ENCODE measurements at regions not wholly inside any gene's neighbourhood (a gene's known extent, or its start where the extent isn't known, plus 50 kb on each side); places are given as distances from the start of the nearest gene placed in this dataset.

GRCh38 chr6:109265530-109265929 lies 116.7 kb downstream of the CD164 start:
- Mint-ChIP-seq H3K9me3 (peaks cover 7% of the 10 kb centered on the region), H3K4me3 (no peak overlapping the region), H3K27ac (no peak overlapping the region), H3K4me1 (ENCODE audit: low read depth) (no peaks in the 10 kb centered on the region), H3K36me3 (ENCODE audit: low read depth) (peaks cover 3% of the 10 kb centered on the region), H3K27me3 (no peaks in the 10 kb centered on the region)
- ATAC-seq (no peak), DNase-seq (no peak)
- ChIA-PET CTCF (no interaction called here), POLR2A (no interaction called here)
- intact Hi-C loops (cut with micrococcal nuclease), result no loop called here
- TF ChIP-seq CTCF (IDR thresholded peaks at IDR 0.05), result no peak

- Mint-ChIP-seq H3K4me1 (ENCODE audit: low read depth) (no peaks in the 10 kb centered on the region), H3K4me3 (no peak overlapping the region), H3K36me3 (ENCODE audit: low read depth) (peaks cover 3% of the 10 kb centered on the region), H3K27me3 (no peaks in the 10 kb centered on the region), H3K27ac (no peak overlapping the region), H3K9me3 (peaks cover 5% of the 10 kb centered on the region)
- no peak for TF ChIP-seq CTCF (IDR thresholded peaks at IDR 0.05)
- intact Hi-C loops (cut with micrococcal nuclease), result no loop called here
- ChIA-PET CTCF (no interaction called here), POLR2A (no interaction called here)
- DNase-seq (no peak), ATAC-seq (no peak)
These were observed 118.2 kb downstream of the CD164 start for GRCh38 chr6:109263873-109264700.

GRCh38 chr6:109262261-109262660 lies 120.0 kb downstream of the CD164 start:
- no peak for DNase-seq
- Mint-ChIP-seq H3K4me3 (no peak overlapping the region), H3K4me1 (ENCODE audit: low read depth) (no peaks in the 10 kb centered on the region), H3K36me3 (ENCODE audit: low read depth) (no peaks in the 10 kb centered on the region), H3K27me3 (no peaks in the 10 kb centered on the region), H3K27ac (no peak overlapping the region), H3K9me3 (peaks cover 1% of the 10 kb centered on the region)
- intact Hi-C loops (cut with micrococcal nuclease), result no loop called here
- POLR2A ChIA-PET, result no interaction called here
- TF ChIP-seq CTCF (IDR thresholded peaks at IDR 0.05), result no peak
- CTCF ChIA-PET, result no interaction called here
- no peak for ATAC-seq

GRCh38 chr6:109261811-109262210 lies 120.5 kb downstream of the CD164 start:
- POLR2A ChIA-PET, result no interaction called here
- H3K27me3 Mint-ChIP-seq, result no peaks in the 10 kb centered on the region
- no peak for ATAC-seq
- H3K27ac Mint-ChIP-seq, result no peak overlapping the region
- DNase-seq, result no peak
- CTCF ChIA-PET, result no interaction called here
- H3K36me3 Mint-ChIP-seq (ENCODE audit: low read depth), result no peaks in the 10 kb centered on the region
- H3K4me1 Mint-ChIP-seq (ENCODE audit: low read depth), result no peaks in the 10 kb centered on the region
- no peak for TF ChIP-seq CTCF (IDR thresholded peaks at IDR 0.05)
- intact Hi-C loops (cut with micrococcal nuclease), result no loop called here
- no peak overlapping the region for H3K4me3 Mint-ChIP-seq
- no peaks in the 10 kb centered on the region for H3K9me3 Mint-ChIP-seq

- Mint-ChIP-seq H3K4me1 (ENCODE audit: low read depth) (no peaks in the 10 kb centered on the region), H3K27ac (no peak overlapping the region), H3K4me3 (no peak overlapping the region), H3K36me3 (ENCODE audit: low read depth) (no peaks in the 10 kb centered on the region), H3K27me3 (no peaks in the 10 kb centered on the region), H3K9me3 (no peaks in the 10 kb centered on the region)
- no peak for DNase-seq
- no peak for TF ChIP-seq CTCF (IDR thresholded peaks at IDR 0.05)
- CTCF ChIA-PET, result no interaction called here
- no peak for ATAC-seq
- intact Hi-C loops (cut with micrococcal nuclease), result no loop called here
- POLR2A ChIA-PET, result no interaction called here
These were observed 121.6 kb downstream of the CD164 start for GRCh38 chr6:109260701-109261100.

Data from activated CD8-positive, alpha-beta T cell treated with anti-CD3 and anti-CD28 coated beads for 36 hours (primary cell).